ENCODE measurements at regions not wholly inside any gene's neighbourhood (a gene's known extent, or its start where the extent isn't known, plus 50 kb on each side); places are given as distances from the start of the nearest gene placed in this dataset.
"Not testable (repeated sequence)": the region's sequence is repeated elsewhere in the genome, so short reads cannot be mapped to it uniquely, and the experiment has no call there.

DNA sequence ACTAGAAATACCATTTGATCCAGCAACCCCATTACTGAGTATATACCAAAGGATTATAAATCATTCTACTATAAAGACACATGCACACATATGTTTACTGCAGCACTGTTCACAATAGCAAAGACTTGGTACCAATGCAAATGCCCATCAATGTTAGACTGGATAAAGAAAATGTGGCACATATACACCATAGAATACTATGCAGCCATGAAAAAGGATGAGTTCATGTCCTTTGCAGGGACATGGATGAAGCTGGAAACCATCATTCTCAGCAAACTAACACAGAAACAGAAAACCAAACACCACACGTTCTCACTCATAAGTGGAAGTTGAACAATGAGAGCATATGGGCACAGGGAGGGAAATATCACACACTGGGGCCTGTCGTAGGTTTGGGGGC lies 106.0 kb downstream of the SPATA18 start:
- in situ Hi-C loops (cut with MboI; ENCODE audit: low sequenced_read_pairs, unreplicated experiment); DNase-seq (ENCODE audit: low spot score): not testable (repeated sequence)

DNA sequence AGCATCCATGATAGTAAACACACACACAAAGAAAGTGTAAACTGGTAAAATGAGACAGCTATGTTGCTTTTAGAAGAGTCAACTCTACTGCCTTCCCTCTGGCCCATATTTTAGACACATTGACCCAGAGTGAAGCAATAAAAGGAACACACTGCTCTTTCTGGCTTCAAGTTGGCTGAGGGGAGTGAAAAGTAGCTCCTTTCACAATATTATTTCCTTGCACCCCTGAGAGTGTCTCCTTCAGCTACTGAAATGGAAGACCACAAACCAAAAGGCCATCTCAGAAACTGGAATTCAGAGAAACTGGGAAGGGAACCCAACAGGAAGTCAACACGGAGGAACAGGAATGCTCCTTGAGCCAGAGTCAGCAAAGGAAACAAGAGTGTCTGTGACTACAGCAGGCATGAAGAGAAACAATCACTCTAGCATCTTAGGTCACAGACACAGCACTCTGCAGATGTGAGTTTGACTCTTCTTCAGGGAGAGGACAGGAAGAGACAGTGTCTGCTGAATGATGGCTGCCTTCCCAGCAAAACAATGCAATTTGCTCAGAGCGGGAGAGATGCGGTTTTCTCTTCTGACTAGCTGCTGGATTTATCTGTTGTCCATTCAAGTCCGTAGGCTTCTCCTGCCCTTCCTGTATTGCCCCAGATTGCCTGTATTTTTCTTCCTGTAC lies 106.7 kb downstream of the SPATA18 start:
- no peak for DNase-seq (ENCODE audit: low spot score)
- in situ Hi-C loops (cut with MboI; ENCODE audit: low sequenced_read_pairs, unreplicated experiment) = no loop called here
- no peak for TF ChIP-seq CTCF (IDR thresholded peaks at IDR 0.05; ENCODE audit: borderline replicate concordance, control extremely low read depth, extremely low read depth, insufficient read depth, missing control alignments)

- in situ Hi-C loops (cut with MboI; ENCODE audit: low sequenced_read_pairs, unreplicated experiment) = no loop called here
- no peak for TF ChIP-seq CTCF (IDR thresholded peaks at IDR 0.05; ENCODE audit: borderline replicate concordance, control extremely low read depth, extremely low read depth, insufficient read depth, missing control alignments)
These were observed 109.8 kb downstream of the SPATA18 start for GRCh38 chr4:52160859-52161258.

GRCh38 chr4:52164116-52164515 lies 113.0 kb downstream of the SPATA18 start:
- DNase-seq (ENCODE audit: low spot score) = no peak
- in situ Hi-C loops (cut with MboI; ENCODE audit: low sequenced_read_pairs, unreplicated experiment) = no loop called here
- no peak for TF ChIP-seq CTCF (IDR thresholded peaks at IDR 0.05; ENCODE audit: borderline replicate concordance, control extremely low read depth, extremely low read depth, insufficient read depth, missing control alignments)

More at GRCh38 chr4:52160859-52161258, 109.8 kb downstream of the SPATA18 start:
- no peak for DNase-seq (ENCODE audit: low spot score)

- TF ChIP-seq CTCF (IDR thresholded peaks at IDR 0.05; ENCODE audit: borderline replicate concordance, control extremely low read depth, extremely low read depth, insufficient read depth, missing control alignments) = no peak
- in situ Hi-C loops (cut with MboI; ENCODE audit: low sequenced_read_pairs, unreplicated experiment) = no loop called here
- DNase-seq (ENCODE audit: low spot score) = no peak
These were observed 121.1 kb downstream of the SPATA18 start for GRCh38 chr4:52172166-52172565.

- in situ Hi-C loops (cut with MboI; ENCODE audit: low sequenced_read_pairs, unreplicated experiment) = no loop called here
- DNase-seq (ENCODE audit: low spot score) = no peak
- TF ChIP-seq CTCF (IDR thresholded peaks at IDR 0.05; ENCODE audit: borderline replicate concordance, control extremely low read depth, extremely low read depth, insufficient read depth, missing control alignments) = no peak
These were observed 122.5 kb downstream of the SPATA18 start for GRCh38 chr4:52173470-52174045.

GRCh38 chr4:52187603-52188002 lies 136.5 kb downstream of the SPATA18 start:
- no peak for DNase-seq (ENCODE audit: low spot score)
- in situ Hi-C loops (cut with MboI; ENCODE audit: low sequenced_read_pairs, unreplicated experiment) = no loop called here
- no peak for TF ChIP-seq CTCF (IDR thresholded peaks at IDR 0.05; ENCODE audit: borderline replicate concordance, control extremely low read depth, extremely low read depth, insufficient read depth, missing control alignments)

Data from GM13976 (cell line).